ENCODE measurements at regions not wholly inside any gene's neighbourhood (a gene's known extent, or its start where the extent isn't known, plus 50 kb on each side); places are given as distances from the start of the nearest gene placed in this dataset.

- no peak for DNase-seq
- in situ Hi-C loops (cut with HindIII; ENCODE audit: low pct_ligation_motif_present, low pct_unique_long_range_greater_than_20kb, low sequenced_read_pairs), result no loop called here
These were observed 98.7 kb downstream of the MED10 start for GRCh38 chr5:6279607-6280006.

GRCh38 chr5:6274846-6275543 is 103.4 kb downstream of the MED10 start:
- DNase-seq, result no peak
- in situ Hi-C loops (cut with HindIII; ENCODE audit: low pct_ligation_motif_present, low pct_unique_long_range_greater_than_20kb, low sequenced_read_pairs), result no loop called here

GRCh38 chr5:6273749-6274148 is 104.6 kb downstream of the MED10 start:
- in situ Hi-C loops (cut with HindIII; ENCODE audit: low pct_ligation_motif_present, low pct_unique_long_range_greater_than_20kb, low sequenced_read_pairs), result no loop called here
- no peak for DNase-seq

- in situ Hi-C loops (cut with HindIII; ENCODE audit: low pct_ligation_motif_present, low pct_unique_long_range_greater_than_20kb, low sequenced_read_pairs), result no loop called here
- DNase-seq, result no peak
These were observed 105.1 kb downstream of the MED10 start for GRCh38 chr5:6273090-6273735.

GRCh38 chr5:6269925-6270324 is 108.4 kb downstream of the MED10 start:
- DNase-seq, result no peak
- in situ Hi-C loops (cut with HindIII; ENCODE audit: low pct_ligation_motif_present, low pct_unique_long_range_greater_than_20kb, low sequenced_read_pairs), result no loop called here

GRCh38 chr5:6266671-6267197 is 111.6 kb downstream of the MED10 start:
- in situ Hi-C loops (cut with HindIII; ENCODE audit: low pct_ligation_motif_present, low pct_unique_long_range_greater_than_20kb, low sequenced_read_pairs), result no loop called here
- DNase-seq, result no peak

- no peak for DNase-seq
- in situ Hi-C loops (cut with HindIII; ENCODE audit: low pct_ligation_motif_present, low pct_unique_long_range_greater_than_20kb, low sequenced_read_pairs), result no loop called here
These were observed 114.0 kb downstream of the MED10 start for GRCh38 chr5:6264394-6264793.

GRCh38 chr5:6262651-6263363 is 115.5 kb downstream of the MED10 start:
- DNase-seq, result no peak
- in situ Hi-C loops (cut with HindIII; ENCODE audit: low pct_ligation_motif_present, low pct_unique_long_range_greater_than_20kb, low sequenced_read_pairs), result no loop called here

- DNase-seq, result no peak
- in situ Hi-C loops (cut with HindIII; ENCODE audit: low pct_ligation_motif_present, low pct_unique_long_range_greater_than_20kb, low sequenced_read_pairs), result no loop called here
These were observed 116.7 kb downstream of the MED10 start for GRCh38 chr5:6261668-6262067.

- in situ Hi-C loops (cut with HindIII; ENCODE audit: low pct_ligation_motif_present, low pct_unique_long_range_greater_than_20kb, low sequenced_read_pairs), result no loop called here
- no peak for DNase-seq
These were observed 117.1 kb downstream of the MED10 start for GRCh38 chr5:6261256-6261655.

GRCh38 chr5:6260846-6261245 is 117.5 kb downstream of the MED10 start:
- in situ Hi-C loops (cut with HindIII; ENCODE audit: low pct_ligation_motif_present, low pct_unique_long_range_greater_than_20kb, low sequenced_read_pairs), result no loop called here
- no peak for DNase-seq

GRCh38 chr5:6256901-6257300 is 121.4 kb downstream of the MED10 start:
- no peak for DNase-seq
- in situ Hi-C loops (cut with HindIII; ENCODE audit: low pct_ligation_motif_present, low pct_unique_long_range_greater_than_20kb, low sequenced_read_pairs), result no loop called here

GRCh38 chr5:6255956-6256355 is 122.4 kb downstream of the MED10 start:
- in situ Hi-C loops (cut with HindIII; ENCODE audit: low pct_ligation_motif_present, low pct_unique_long_range_greater_than_20kb, low sequenced_read_pairs), result no loop called here
- no peak for DNase-seq

GRCh38 chr5:6253846-6254245 is 124.5 kb downstream of the MED10 start:
- DNase-seq, result no peak
- in situ Hi-C loops (cut with HindIII; ENCODE audit: low pct_ligation_motif_present, low pct_unique_long_range_greater_than_20kb, low sequenced_read_pairs), result no loop called here

GRCh38 chr5:6253281-6253680 is 125.1 kb downstream of the MED10 start:
- no peak for DNase-seq
- in situ Hi-C loops (cut with HindIII; ENCODE audit: low pct_ligation_motif_present, low pct_unique_long_range_greater_than_20kb, low sequenced_read_pairs), result no loop called here

GRCh38 chr5:6252581-6252980 is 125.8 kb downstream of the MED10 start:
- no peak for DNase-seq
- in situ Hi-C loops (cut with HindIII; ENCODE audit: low pct_ligation_motif_present, low pct_unique_long_range_greater_than_20kb, low sequenced_read_pairs), result no loop called here

GRCh38 chr5:6251565-6252102 is 126.7 kb downstream of the MED10 start:
- DNase-seq, result no peak
- in situ Hi-C loops (cut with HindIII; ENCODE audit: low pct_ligation_motif_present, low pct_unique_long_range_greater_than_20kb, low sequenced_read_pairs), result no loop called here

GRCh38 chr5:6250121-6250520 is 128.2 kb downstream of the MED10 start:
- DNase-seq, result no peak
- in situ Hi-C loops (cut with HindIII; ENCODE audit: low pct_ligation_motif_present, low pct_unique_long_range_greater_than_20kb, low sequenced_read_pairs), result no loop called here

- DNase-seq, result no peak
- in situ Hi-C loops (cut with HindIII; ENCODE audit: low pct_ligation_motif_present, low pct_unique_long_range_greater_than_20kb, low sequenced_read_pairs), result no loop called here
These were observed 130.2 kb downstream of the MED10 start for GRCh38 chr5:6248132-6248531.
